ENCODE measurements at regions not wholly inside any gene's neighbourhood (a gene's known extent, or its start where the extent isn't known, plus 50 kb on each side); places are given as distances from the start of the nearest gene placed in this dataset.

- 33 to 100% (median 93%) methylated on average over 1 to 4 of the region's 5 CpGs; no CpG with 5 or more reads in 5 of the 10 experiments for WGBS, 10 experiments
- in situ Hi-C loops (cut with MboI; ENCODE audit: low pct_unique_long_range_greater_than_20kb in 2 of 9, low sequenced_read_pairs in 9 of 9, unreplicated experiment in 9 of 9) = loop anchor here in 1 of 9 experiments (25.0 kb wide), 1 partner anchor 93 kb away; no protein-coding TSS in a partner anchor
- Histone ChIP-seq H3K4me3 (no peak overlapping the region), H3K4me1 (replicated peaks in 1 of 2) (peaks cover 0 to 5% of the 10 kb centered on the region in 2 donors), H3K27ac (no peak overlapping the region)
- no peak for ATAC-seq (replicated peaks in 6 of 8)
Observed at GRCh38 chr2:219830353-219830738, 202.9 kb downstream of the SLC4A3 start.

GRCh38 chr2:219831957-219832356 is 204.5 kb downstream of the SLC4A3 start:
- Histone ChIP-seq H3K27ac (no peak overlapping the region), H3K4me3 (no peak overlapping the region), H3K4me1 (replicated peaks in 1 of 2) (peaks cover 0 to 5% of the 10 kb centered on the region in 2 donors)
- 71 to 100% (median 75%) methylated on average over 1 of the region's 2 CpGs; no CpG with 5 or more reads in 7 of the 10 experiments for WGBS, 10 experiments
- in situ Hi-C loops (cut with MboI; ENCODE audit: low pct_unique_long_range_greater_than_20kb in 2 of 9, low sequenced_read_pairs in 9 of 9, unreplicated experiment in 9 of 9) = loop anchor here in 1 of 9 experiments (25.0 kb wide), 1 partner anchor 95 kb away; no protein-coding TSS in a partner anchor
- ATAC-seq (replicated peaks in 6 of 8) = no peak

GRCh38 chr2:219832904-219833303 is 205.5 kb downstream of the SLC4A3 start:
- in situ Hi-C loops (cut with MboI; ENCODE audit: low pct_unique_long_range_greater_than_20kb in 2 of 9, low sequenced_read_pairs in 9 of 9, unreplicated experiment in 9 of 9) = loop anchor here in 1 of 9 experiments (25.0 kb wide), 1 partner anchor 96 kb away; no protein-coding TSS in a partner anchor
- Histone ChIP-seq H3K4me1 (replicated peaks in 1 of 2) (peaks cover 0 to 4% of the 10 kb centered on the region in 2 donors), H3K4me3 (no peak overlapping the region), H3K27ac (no peak overlapping the region)
- no peak for ATAC-seq (replicated peaks in 6 of 8)
- 29 to 100% methylated on average over 1 of the region's 1 CpG; no CpG with 5 or more reads in 8 of the 10 experiments for WGBS, 10 experiments

GRCh38 chr2:219835493-219835892 is 208.1 kb downstream of the SLC4A3 start:
- H3K27ac ChIP-seq = no peak overlapping the region
- H3K4me3 ChIP-seq = no peak overlapping the region
- H3K4me1 ChIP-seq (replicated peaks in 1 of 2) = peaks cover 0 to 3% of the 10 kb centered on the region in 2 donors
- in situ Hi-C loops (cut with MboI; ENCODE audit: low pct_unique_long_range_greater_than_20kb in 2 of 9, low sequenced_read_pairs in 9 of 9, unreplicated experiment in 9 of 9) = loop anchor here in 1 of 9 experiments (25.0 kb wide), 1 partner anchor 98 kb away; no protein-coding TSS in a partner anchor
- WGBS, 10 experiments = 20 to 100% (median 80%) methylated on average over 1 to 3 of the region's 3 CpGs; no CpG with 5 or more reads in 1 of the 10 experiments
- ATAC-seq (replicated peaks in 6 of 8) = no peak

- Histone ChIP-seq H3K4me3 (no peak overlapping the region), H3K27ac (no peak overlapping the region), H3K4me1 (replicated peaks in 1 of 2) (peaks cover 0 to 3% of the 10 kb centered on the region in 2 donors)
- 11 to 100% (median 76%) methylated on average over 1 to 4 of the region's 4 CpGs for WGBS, 10 experiments
- ATAC-seq (replicated peaks in 6 of 8) = peak in 3 of 8 experiments; percentile 35 to 69 (median 57)
- in situ Hi-C loops (cut with MboI; ENCODE audit: low pct_unique_long_range_greater_than_20kb in 2 of 9, low sequenced_read_pairs in 9 of 9, unreplicated experiment in 9 of 9) = loop anchor here in 1 of 9 experiments (25.0 kb wide), 1 partner anchor 99 kb away; no protein-coding TSS in a partner anchor
Observed at GRCh38 chr2:219836647-219837177, 209.3 kb downstream of the SLC4A3 start.

- in situ Hi-C loops (cut with MboI; ENCODE audit: low pct_unique_long_range_greater_than_20kb in 2 of 9, low sequenced_read_pairs in 9 of 9, unreplicated experiment in 9 of 9) = loop anchor here in 1 of 9 experiments (25.0 kb wide), 1 partner anchor 107 kb away; no protein-coding TSS in a partner anchor
- 21 to 93% (median 60%) methylated on average over 2 to 7 of the region's 7 CpGs for WGBS, 10 experiments
- no peak overlapping the region for H3K4me3 ChIP-seq
- no peak overlapping the region for H3K27ac ChIP-seq
- peak in 3 of 8 experiments; percentile 33 to 54 (median 48) for ATAC-seq (replicated peaks in 6 of 8)
- peaks cover 8 to 12% of the 10 kb centered on the region in 2 donors for H3K4me1 ChIP-seq (replicated peaks in 1 of 2)
Observed at GRCh38 chr2:219844401-219845091, 217.1 kb downstream of the SLC4A3 start.

- no peak overlapping the region for H3K4me3 ChIP-seq
- no peak overlapping the region for H3K27ac ChIP-seq
- in situ Hi-C loops (cut with MboI; ENCODE audit: low pct_unique_long_range_greater_than_20kb in 2 of 9, low sequenced_read_pairs in 9 of 9, unreplicated experiment in 9 of 9) = loop anchor here in 1 of 9 experiments (25.0 kb wide), 1 partner anchor 112 kb away; no protein-coding TSS in a partner anchor
- peak in 1 of 8 experiments; percentile 56 for ATAC-seq (replicated peaks in 6 of 8)
- peaks cover 8 to 12% of the 10 kb centered on the region in 2 donors for H3K4me1 ChIP-seq (replicated peaks in 1 of 2)
- WGBS, 10 experiments = 37 to 100% (median 75%) methylated on average over 1 to 3 of the region's 3 CpGs; no CpG with 5 or more reads in 3 of the 10 experiments
Observed at GRCh38 chr2:219848882-219849281, 221.5 kb downstream of the SLC4A3 start.

- 50 to 100% (median 77%) methylated on average over 1 to 6 of the region's 6 CpGs; no CpG with 5 or more reads in 4 of the 10 experiments for WGBS, 10 experiments
- ATAC-seq (replicated peaks in 6 of 8) = no peak
- in situ Hi-C loops (cut with MboI; ENCODE audit: low pct_unique_long_range_greater_than_20kb in 2 of 9, low sequenced_read_pairs in 9 of 9, unreplicated experiment in 9 of 9) = no loop called here
- Histone ChIP-seq H3K4me1 (replicated peaks in 1 of 2) (peaks cover 0 to 4% of the 10 kb centered on the region in 2 donors), H3K4me3 (no peak overlapping the region), H3K27ac (no peak overlapping the region)
Observed at GRCh38 chr2:219851169-219851568, 223.7 kb downstream of the SLC4A3 start.

- Histone ChIP-seq H3K4me3 (no peak overlapping the region), H3K27ac (no peak overlapping the region), H3K4me1 (replicated peaks in 1 of 2) (peaks cover 0 to 4% of the 10 kb centered on the region in 2 donors)
- in situ Hi-C loops (cut with MboI; ENCODE audit: low pct_unique_long_range_greater_than_20kb in 2 of 9, low sequenced_read_pairs in 9 of 9, unreplicated experiment in 9 of 9) = no loop called here
- ATAC-seq (replicated peaks in 6 of 8) = peak in 3 of 8 experiments; percentile 32 to 75 (median 50)
- WGBS, 10 experiments = 0 to 81% (median 66%) methylated on average over 3 to 14 of the region's 22 CpGs; no CpG with 5 or more reads in 3 of the 10 experiments
Observed at GRCh38 chr2:219851801-219852481, 224.5 kb downstream of the SLC4A3 start.

- peaks cover 0 to 4% of the 10 kb centered on the region in 2 donors for H3K4me1 ChIP-seq (replicated peaks in 1 of 2)
- WGBS, 10 experiments = 67 to 100% (median 89%) methylated on average over 3 to 12 of the region's 12 CpGs
- in situ Hi-C loops (cut with MboI; ENCODE audit: low pct_unique_long_range_greater_than_20kb in 2 of 9, low sequenced_read_pairs in 9 of 9, unreplicated experiment in 9 of 9) = no loop called here
- no peak overlapping the region for H3K27ac ChIP-seq
- no peak overlapping the region for H3K4me3 ChIP-seq
- no peak for ATAC-seq (replicated peaks in 6 of 8)
Observed at GRCh38 chr2:219852626-219853025, 225.2 kb downstream of the SLC4A3 start.

GRCh38 chr2:219856602-219857001 is 229.2 kb downstream of the SLC4A3 start:
- in situ Hi-C loops (cut with MboI; ENCODE audit: low pct_unique_long_range_greater_than_20kb in 2 of 9, low sequenced_read_pairs in 9 of 9, unreplicated experiment in 9 of 9) = no loop called here
- no peak for ATAC-seq (replicated peaks in 6 of 8)
- H3K4me1 ChIP-seq (replicated peaks in 1 of 2) = no peaks in the 10 kb centered on the region
- H3K4me3 ChIP-seq = no peak overlapping the region
- 38 to 100% (median 87%) methylated on average over 1 to 3 of the region's 3 CpGs; no CpG with 5 or more reads in 4 of the 10 experiments for WGBS, 10 experiments
- no peak overlapping the region for H3K27ac ChIP-seq

GRCh38 chr2:219857751-219858150 is 230.3 kb downstream of the SLC4A3 start:
- H3K4me3 ChIP-seq = no peak overlapping the region

More at GRCh38 chr2:219857751-219858150, 230.3 kb downstream of the SLC4A3 start:
- in situ Hi-C loops (cut with MboI; ENCODE audit: low pct_unique_long_range_greater_than_20kb in 2 of 9, low sequenced_read_pairs in 9 of 9, unreplicated experiment in 9 of 9) = no loop called here
- WGBS, 10 experiments = 41 to 67% (median 62%) methylated on average over 1 to 4 of the region's 4 CpGs; no CpG with 5 or more reads in 4 of the 10 experiments
- no peak for ATAC-seq (replicated peaks in 6 of 8)
- no peak overlapping the region for H3K27ac ChIP-seq
- no peaks in the 10 kb centered on the region for H3K4me1 ChIP-seq (replicated peaks in 1 of 2)

Data from motor neuron (in vitro differentiated cells).